Spinal cord (tissue), 9 donors: ENCODE measurements at regions not wholly inside any gene's neighbourhood (a gene's known extent, or its start where the extent isn't known, plus 50 kb on each side); places are given as distances from the start of the nearest gene placed in this dataset.
A peak's percentile ranks its signal among the peaks of the same experiment; 100 is the strongest.

Source experiments
- DNase-seq, 6 donors: peaks; one replicate each; pipeline versions ENCODE4 v3.0.0 to v3.0.0-alpha.2; 2013 to 2015; ENCODE audit warnings: low spot score in 6 of 6, low read depth in 4 of 6
- H3K27ac ChIP-seq: one replicate; pipeline ENCODE4 v1.5.1; 2013; ENCODE audit warnings: low read depth, low read length, control low read depth
- H3K27me3 ChIP-seq: one replicate; pipeline ENCODE4 v1.6.1; 2013; ENCODE audit warnings: low read length; ENCODE audit not compliant: control insufficient read depth, insufficient read depth
- H3K36me3 ChIP-seq: one replicate; pipeline ENCODE4 v1.6.1; 2013; ENCODE audit warnings: low read length; ENCODE audit not compliant: control insufficient read depth, insufficient read depth
- H3K4me1 ChIP-seq: one replicate; pipeline ENCODE4 v1.6.1; 2013; ENCODE audit warnings: low read length; ENCODE audit not compliant: control insufficient read depth, insufficient read depth
- H3K4me3 ChIP-seq: one replicate; pipeline ENCODE4 v1.5.1; 2013; ENCODE audit warnings: low read depth, low read length, control low read depth
- H3K9me3 ChIP-seq: one replicate; pipeline ENCODE4 v1.6.1; 2013; ENCODE audit warnings: low read length; ENCODE audit not compliant: control insufficient read depth, insufficient read depth
- WGBS: methylation state at CpG from one replicate; pipeline ENCODE4 v1.1.5; 2013; ENCODE audit warnings: missing lambda C conversion rate; ENCODE audit not compliant: insufficient coverage; 5-methylcytosine and 5-hydroxymethylcytosine counted together
- donor health status: healthy.

DNA sequence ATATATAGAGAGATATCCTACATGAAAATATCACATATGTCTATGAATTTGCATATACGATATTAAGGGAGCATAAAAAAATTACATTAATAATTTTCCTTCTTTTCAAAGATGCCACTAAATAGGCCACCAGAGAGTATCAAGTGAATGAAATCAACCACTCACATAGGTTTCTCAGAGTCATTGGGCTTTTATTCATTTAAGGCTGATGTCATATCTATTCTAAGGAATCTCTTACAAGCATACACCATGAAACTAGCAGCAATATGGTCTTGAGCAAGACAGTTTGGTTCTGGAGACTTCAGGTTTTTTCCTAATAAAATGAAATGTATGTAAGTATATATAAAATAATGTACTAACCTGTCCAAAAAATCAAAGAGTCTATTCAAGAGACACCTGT, 420.4 kb downstream of the PLA2G4A start:
- DNase-seq: no peak
- Histone ChIP-seq H3K9me3 (peaks cover 6% of the 10 kb centered on the region), H3K27me3 (no peaks in the 10 kb centered on the region), H3K4me3 (no peak overlapping the region), H3K36me3 (no peaks in the 10 kb centered on the region), H3K4me1 (no peaks in the 10 kb centered on the region), H3K27ac (no peak overlapping the region)
- no CpG with 5 or more reads among the region's 1 CpG for WGBS

DNA sequence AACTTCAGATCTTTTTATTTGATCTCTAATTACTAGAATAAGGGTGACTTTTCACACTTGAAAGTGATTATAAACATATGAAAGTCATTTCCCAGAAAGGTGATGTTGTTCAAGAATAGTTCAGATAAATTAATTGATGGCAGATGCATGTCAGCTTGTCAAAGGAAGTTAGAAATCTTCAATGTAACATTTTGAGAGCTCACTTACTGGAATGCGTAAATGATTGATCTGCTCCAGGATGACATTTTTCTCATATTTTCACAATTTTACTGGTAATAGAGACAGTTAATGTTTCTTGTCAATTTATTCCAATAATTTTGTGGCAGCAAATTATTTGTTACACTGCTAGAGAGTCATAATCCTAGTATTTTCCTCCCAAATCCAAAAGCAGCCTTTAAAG, 424.2 kb downstream of the PLA2G4A start:
- H3K36me3 ChIP-seq: no peaks in the 10 kb centered on the region
- no peaks in the 10 kb centered on the region for H3K9me3 ChIP-seq
- H3K4me1 ChIP-seq: no peaks in the 10 kb centered on the region
- no peaks in the 10 kb centered on the region for H3K27me3 ChIP-seq
- DNase-seq: no peak
- no CpG with 5 or more reads among the region's 1 CpG for WGBS
- no peak overlapping the region for H3K27ac ChIP-seq
- H3K4me3 ChIP-seq: no peak overlapping the region

DNA sequence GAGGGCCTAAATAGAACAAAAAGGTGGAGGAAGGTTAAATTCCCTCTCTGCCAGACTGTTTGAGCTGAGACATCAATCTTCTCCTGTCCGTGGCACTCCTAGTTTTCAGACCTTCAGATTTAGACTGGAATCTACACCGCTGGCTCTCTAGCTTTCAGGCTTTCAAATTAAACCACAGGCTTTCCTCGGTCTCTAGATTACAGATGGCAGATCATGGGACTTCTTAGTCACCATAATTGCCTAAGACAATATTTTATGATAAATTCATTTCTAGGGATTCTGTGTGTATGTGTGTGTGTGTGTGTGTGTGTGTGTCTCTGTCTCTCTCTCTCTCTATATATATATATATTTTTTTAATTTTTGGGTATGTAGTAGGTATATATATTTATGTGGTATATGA, 428.7 kb downstream of the PLA2G4A start:
- no CpG with 5 or more reads among the region's 3 CpGs for WGBS
- Histone ChIP-seq H3K27ac (no peak overlapping the region), H3K36me3 (no peaks in the 10 kb centered on the region), H3K4me1 (no peaks in the 10 kb centered on the region), H3K4me3 (no peak overlapping the region), H3K9me3 (no peaks in the 10 kb centered on the region), H3K27me3 (no peaks in the 10 kb centered on the region)
- no peak for DNase-seq

DNA sequence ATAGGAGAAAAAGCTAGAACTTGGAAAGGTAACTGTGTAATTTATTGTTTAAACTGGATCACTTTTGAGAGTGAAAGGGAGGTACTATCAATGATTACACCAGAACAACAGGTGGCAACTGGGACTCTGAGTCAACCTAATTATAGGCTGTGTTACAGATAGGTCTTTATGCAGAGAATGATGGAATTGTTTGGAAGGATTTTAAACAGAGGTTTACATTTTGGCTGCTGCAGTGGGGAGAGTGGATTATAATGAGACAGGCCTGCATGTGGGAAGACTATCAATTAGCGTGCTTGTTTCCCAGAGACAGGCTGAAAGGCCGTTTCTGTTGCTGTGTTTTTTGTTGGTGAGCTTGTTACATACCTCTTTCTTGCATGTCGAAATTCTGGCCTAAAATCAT, 432.9 kb downstream of the PLA2G4A start:
- WGBS: 20% methylated on average over 1 of the region's 3 CpGs
- H3K4me3 ChIP-seq: no peak overlapping the region
- H3K27ac ChIP-seq: peak overlapping the region; percentile 35

DNA sequence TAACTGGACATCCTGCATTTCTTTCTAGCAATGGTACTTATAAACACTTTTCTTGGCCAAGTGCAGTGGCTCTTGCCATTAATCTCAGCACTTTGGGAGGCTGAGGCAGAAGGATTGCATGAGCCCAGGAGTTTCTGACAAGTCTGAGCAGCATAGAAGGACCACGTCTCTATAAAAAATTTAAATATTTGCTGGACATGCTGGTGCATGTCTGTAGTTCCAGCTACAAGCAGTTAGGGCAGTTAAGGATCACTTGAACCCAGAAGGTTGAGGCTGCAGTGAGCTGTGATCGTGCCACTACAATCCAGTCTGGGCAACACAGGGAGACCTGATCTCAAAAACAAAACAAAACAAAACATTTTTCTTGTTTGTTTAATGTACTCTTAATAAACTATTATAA, 434.0 kb downstream of the PLA2G4A start:
- Histone ChIP-seq H3K36me3 (no peaks in the 10 kb centered on the region), H3K4me3 (no peak overlapping the region), H3K27me3 (no peaks in the 10 kb centered on the region), H3K4me1 (no peaks in the 10 kb centered on the region), H3K9me3 (no peaks in the 10 kb centered on the region), H3K27ac (no peak overlapping the region)
- DNase-seq: no peak
- no CpG with 5 or more reads among the region's 2 CpGs for WGBS

More for the DNA sequence above, 432.9 kb downstream of the PLA2G4A start:
- DNase-seq: peak in 5 of 6 donors; percentile 15 to 78 (median 36)
- Histone ChIP-seq H3K4me1 (no peaks in the 10 kb centered on the region), H3K9me3 (no peaks in the 10 kb centered on the region), H3K27me3 (no peaks in the 10 kb centered on the region), H3K36me3 (no peaks in the 10 kb centered on the region)

DNA sequence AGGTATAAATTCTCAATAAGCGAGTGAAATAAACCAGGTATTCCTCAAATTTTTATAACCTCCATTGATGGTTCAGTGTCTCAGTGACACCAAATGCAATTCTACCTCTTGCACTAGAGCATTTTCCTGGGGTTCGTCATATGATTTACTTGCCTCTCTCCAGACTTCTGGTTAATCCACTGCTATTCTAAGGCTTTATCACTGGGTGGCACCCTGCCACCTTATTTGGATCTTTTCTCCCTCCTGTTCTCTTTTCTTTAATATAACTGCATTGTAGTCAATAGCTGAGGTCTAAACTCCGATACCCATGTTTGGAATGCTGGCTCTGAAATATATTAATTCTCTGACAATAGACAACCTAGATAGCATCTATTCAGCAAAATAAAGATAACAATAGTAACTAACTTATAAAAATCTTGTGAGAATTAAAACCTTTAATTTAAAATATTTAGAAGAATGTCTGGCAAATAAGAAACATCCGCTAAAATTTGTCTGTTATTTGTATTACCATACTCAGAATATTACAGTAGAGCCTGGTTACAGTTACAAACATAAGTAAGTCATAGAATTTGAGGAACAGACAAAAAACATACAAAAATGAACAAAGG, 436.4 kb downstream of the PLA2G4A start:
- no peaks in the 10 kb centered on the region for H3K27me3 ChIP-seq
- WGBS: 20% methylated on average over 1 of the region's 4 CpGs
- no peak overlapping the region for H3K4me3 ChIP-seq
- H3K9me3 ChIP-seq: no peaks in the 10 kb centered on the region
- H3K36me3 ChIP-seq: no peaks in the 10 kb centered on the region
- no peak overlapping the region for H3K27ac ChIP-seq
- H3K4me1 ChIP-seq: no peaks in the 10 kb centered on the region
- DNase-seq: peak; percentile 41 to 94 (median 66)

DNA sequence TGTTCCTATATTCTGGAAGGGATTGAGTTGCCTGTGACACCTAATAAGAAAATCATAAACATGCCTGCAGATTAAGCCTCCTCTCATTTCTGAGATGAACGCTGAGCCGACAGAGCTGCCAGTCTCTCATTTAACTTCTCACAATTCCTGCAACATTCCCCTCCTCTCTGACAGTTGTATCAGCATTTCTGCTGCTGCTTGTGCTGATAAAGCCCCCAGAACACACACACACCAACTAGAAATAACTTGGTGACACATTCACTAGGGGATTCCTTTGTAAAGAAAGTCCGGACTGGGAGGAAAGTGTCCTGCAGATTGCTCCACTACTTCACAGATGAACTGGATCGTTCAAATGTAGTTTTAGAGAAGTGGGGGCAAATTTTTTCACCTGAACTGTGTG, 437.3 kb downstream of the PLA2G4A start:
- Histone ChIP-seq H3K4me3 (no peak overlapping the region), H3K27me3 (no peaks in the 10 kb centered on the region), H3K9me3 (no peaks in the 10 kb centered on the region), H3K27ac (no peak overlapping the region), H3K36me3 (no peaks in the 10 kb centered on the region), H3K4me1 (no peaks in the 10 kb centered on the region)
- no peak for DNase-seq
- WGBS: 75% methylated on average over 2 of the region's 4 CpGs

DNA sequence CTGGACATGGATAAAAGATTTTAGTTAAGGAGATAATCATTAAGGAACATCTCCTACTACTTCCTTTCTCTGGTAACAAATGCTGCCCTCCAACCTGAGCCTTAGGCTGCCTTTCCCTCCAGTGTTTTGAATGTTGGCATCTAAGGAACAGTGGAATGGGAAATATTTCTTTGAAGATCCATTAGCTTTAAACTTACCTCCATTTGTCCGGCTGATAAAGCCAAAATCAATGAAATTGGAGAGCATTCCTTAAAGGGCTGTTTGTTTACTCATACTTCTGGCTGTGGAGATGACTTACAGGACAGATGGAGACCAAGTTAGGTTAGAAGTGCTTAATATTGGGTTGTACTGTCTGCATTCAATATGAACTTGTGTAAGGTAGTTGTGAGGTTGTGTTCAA, 439.1 kb downstream of the PLA2G4A start:
- Histone ChIP-seq H3K36me3 (no peaks in the 10 kb centered on the region), H3K27me3 (no peaks in the 10 kb centered on the region), H3K4me1 (no peaks in the 10 kb centered on the region), H3K9me3 (no peaks in the 10 kb centered on the region), H3K27ac (no peak overlapping the region), H3K4me3 (no peak overlapping the region)
- DNase-seq: no peak
- WGBS: no CpG with 5 or more reads among the region's 1 CpG

DNA sequence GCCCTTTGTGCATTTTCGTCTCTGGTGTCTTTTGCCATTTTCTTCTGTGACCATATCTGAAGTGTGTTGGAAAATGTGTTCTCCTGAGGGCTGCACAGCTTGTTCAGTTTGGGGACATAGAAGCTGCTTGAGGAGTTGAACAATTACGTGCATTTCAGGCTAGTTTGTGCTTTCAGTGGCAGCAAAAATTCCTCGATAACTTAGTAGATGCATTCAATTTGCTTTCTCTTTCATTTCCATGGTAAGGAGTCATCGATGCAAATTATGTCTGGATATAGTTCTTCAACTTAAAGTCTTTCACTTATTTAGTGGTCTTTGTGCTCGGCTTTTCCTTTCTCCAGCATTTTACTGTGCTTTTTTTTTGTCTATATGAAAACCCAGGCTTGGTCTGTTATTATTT, 441.5 kb downstream of the PLA2G4A start:
- no peaks in the 10 kb centered on the region for H3K4me1 ChIP-seq
- no peaks in the 10 kb centered on the region for H3K36me3 ChIP-seq
- H3K9me3 ChIP-seq: no peaks in the 10 kb centered on the region
- no peak overlapping the region for H3K27ac ChIP-seq
- no peak overlapping the region for H3K4me3 ChIP-seq
- DNase-seq: no peak
- no peaks in the 10 kb centered on the region for H3K27me3 ChIP-seq
- 91% methylated on average over 1 of the region's 5 CpGs for WGBS

DNA sequence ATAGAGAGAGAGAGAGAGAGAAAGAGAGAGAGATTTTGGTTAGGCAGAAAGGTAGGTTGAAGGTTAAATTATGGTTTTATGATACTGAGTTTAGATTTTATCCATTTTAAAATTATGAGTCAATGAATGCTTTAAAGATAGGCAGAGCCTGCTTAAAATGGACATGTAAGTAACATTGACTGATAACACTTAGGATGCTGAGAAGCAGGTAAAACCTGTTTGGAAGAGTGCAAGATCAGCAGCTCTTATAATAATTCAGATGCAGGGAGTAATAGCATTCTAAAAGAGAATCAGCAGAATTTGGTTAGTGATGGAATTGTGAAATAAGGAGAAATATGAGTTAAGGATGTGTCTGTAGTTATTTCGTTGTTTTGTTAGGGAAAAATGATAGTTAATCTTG, 446.6 kb downstream of the PLA2G4A start:
- no peak for DNase-seq
- Histone ChIP-seq H3K9me3 (no peaks in the 10 kb centered on the region), H3K4me1 (no peaks in the 10 kb centered on the region), H3K4me3 (no peak overlapping the region), H3K36me3 (no peaks in the 10 kb centered on the region), H3K27me3 (no peaks in the 10 kb centered on the region), H3K27ac (no peak overlapping the region)
- no CpG with 5 or more reads among the region's 1 CpG for WGBS
